Upper lobe of right lung (tissue), 1 donor: ENCODE measurements at regions not wholly inside any gene's neighbourhood (a gene's known extent, or its start where the extent isn't known, plus 50 kb on each side); places are given as distances from the start of the nearest gene placed in this dataset.

Source experiments
- ATAC-seq: fragments of 200-7000 bp; cut with Tn5 transposase; one replicate; pipeline ENCODE4 v1.9.1; 2020; ENCODE audit warnings: mild to moderate bottlenecking, moderate library complexity
- DNase-seq: peaks from one replicate; pipeline ENCODE4 v3.0.0-alpha.2; 2020
- H3K27ac ChIP-seq: fragments of 200-600 bp; one replicate; pipeline ENCODE4 v1.8.0; 2022
- H3K27me3 ChIP-seq: fragments of 200-600 bp; one replicate; pipeline ENCODE4 v1.8.0; 2022; ENCODE audit warnings: mild to moderate bottlenecking
- H3K36me3 ChIP-seq: fragments of 200-600 bp; one replicate; pipeline ENCODE4 v1.8.0; 2022
- H3K4me1 ChIP-seq: fragments of 200-600 bp; one replicate; pipeline ENCODE4 v1.8.0; 2022
- H3K4me3 ChIP-seq: fragments of 200-600 bp; one replicate; pipeline ENCODE4 v1.8.0; 2022; ENCODE audit warnings: mild to moderate bottlenecking
- H3K9me3 ChIP-seq: fragments of 200-600 bp; one replicate; pipeline ENCODE4 v1.8.0; 2022
- intact Hi-C: fragments of 100-400 bp; cut with DNase I; formaldehyde crosslinking; loops from one replicate; pipeline ENCODE4 v1.11.0; 2022
- TF ChIP-seq, protein P1 (sequence below): fragments of 200-600 bp; IDR thresholded peaks from one replicate; pipeline ENCODE4 v1.8.0; 2022; ENCODE audit warnings: antibody characterized with exemption
- donor health status: DM: no; HTN: yes; CAD: no; lungs with severe emphysema.

GRCh38 chr4:183586824-183587223, 72.2 kb downstream of the RWDD4 start:
- H3K4me1 ChIP-seq, result no peaks in the 10 kb centered on the region
- no peaks in the 10 kb centered on the region for H3K27me3 ChIP-seq
- no peak overlapping the region for H3K27ac ChIP-seq
- intact Hi-C loops, result no loop called here
- H3K9me3 ChIP-seq, result no peaks in the 10 kb centered on the region
- H3K36me3 ChIP-seq, result no peaks in the 10 kb centered on the region
- TF ChIP-seq, protein P1, sequence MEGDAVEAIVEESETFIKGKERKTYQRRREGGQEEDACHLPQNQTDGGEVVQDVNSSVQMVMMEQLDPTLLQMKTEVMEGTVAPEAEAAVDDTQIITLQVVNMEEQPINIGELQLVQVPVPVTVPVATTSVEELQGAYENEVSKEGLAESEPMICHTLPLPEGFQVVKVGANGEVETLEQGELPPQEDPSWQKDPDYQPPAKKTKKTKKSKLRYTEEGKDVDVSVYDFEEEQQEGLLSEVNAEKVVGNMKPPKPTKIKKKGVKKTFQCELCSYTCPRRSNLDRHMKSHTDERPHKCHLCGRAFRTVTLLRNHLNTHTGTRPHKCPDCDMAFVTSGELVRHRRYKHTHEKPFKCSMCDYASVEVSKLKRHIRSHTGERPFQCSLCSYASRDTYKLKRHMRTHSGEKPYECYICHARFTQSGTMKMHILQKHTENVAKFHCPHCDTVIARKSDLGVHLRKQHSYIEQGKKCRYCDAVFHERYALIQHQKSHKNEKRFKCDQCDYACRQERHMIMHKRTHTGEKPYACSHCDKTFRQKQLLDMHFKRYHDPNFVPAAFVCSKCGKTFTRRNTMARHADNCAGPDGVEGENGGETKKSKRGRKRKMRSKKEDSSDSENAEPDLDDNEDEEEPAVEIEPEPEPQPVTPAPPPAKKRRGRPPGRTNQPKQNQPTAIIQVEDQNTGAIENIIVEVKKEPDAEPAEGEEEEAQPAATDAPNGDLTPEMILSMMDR, result no peak
- ATAC-seq, result no peak
- H3K4me3 ChIP-seq, result no peak overlapping the region
- DNase-seq, result no peak

GRCh38 chr4:183588169-183588675, 70.8 kb downstream of the RWDD4 start:
- Histone ChIP-seq H3K36me3 (no peaks in the 10 kb centered on the region), H3K9me3 (no peaks in the 10 kb centered on the region), H3K4me3 (peak overlapping the region; percentile 20), H3K4me1 (no peaks in the 10 kb centered on the region), H3K27me3 (no peaks in the 10 kb centered on the region), H3K27ac (peak overlapping the region; percentile 15)
- TF ChIP-seq, protein P1, result no peak
- intact Hi-C loops, result no loop called here
- DNase-seq (no peak), ATAC-seq (peak; percentile 72)

DNA sequence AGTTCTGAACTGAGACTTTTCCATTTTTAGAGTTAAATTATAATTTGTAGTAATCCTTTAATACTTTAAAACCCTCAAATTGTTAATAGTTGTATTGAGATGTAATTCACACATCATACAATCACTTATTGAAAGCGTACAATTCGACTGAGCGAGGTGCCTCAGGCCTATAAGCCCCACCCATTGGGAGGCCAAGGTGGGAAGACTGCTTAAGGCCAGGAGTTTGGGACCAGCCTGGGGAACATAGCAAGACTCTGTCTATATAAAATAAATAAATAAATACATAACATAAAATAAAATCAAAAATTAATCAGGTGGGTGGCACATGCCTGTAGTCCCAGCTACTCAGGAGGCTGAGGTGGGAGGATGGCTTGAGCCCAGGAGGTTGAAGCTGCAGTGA, 70.3 kb downstream of the RWDD4 start:
- no peaks in the 10 kb centered on the region for H3K36me3 ChIP-seq
- no peaks in the 10 kb centered on the region for H3K27me3 ChIP-seq
- no peaks in the 10 kb centered on the region for H3K4me1 ChIP-seq
- TF ChIP-seq, protein P1, result no peak
- no peak for ATAC-seq
- DNase-seq, result no peak
- no peak overlapping the region for H3K27ac ChIP-seq
- no peaks in the 10 kb centered on the region for H3K9me3 ChIP-seq
- H3K4me3 ChIP-seq, result no peak overlapping the region
- intact Hi-C loops, result no loop called here

DNA sequence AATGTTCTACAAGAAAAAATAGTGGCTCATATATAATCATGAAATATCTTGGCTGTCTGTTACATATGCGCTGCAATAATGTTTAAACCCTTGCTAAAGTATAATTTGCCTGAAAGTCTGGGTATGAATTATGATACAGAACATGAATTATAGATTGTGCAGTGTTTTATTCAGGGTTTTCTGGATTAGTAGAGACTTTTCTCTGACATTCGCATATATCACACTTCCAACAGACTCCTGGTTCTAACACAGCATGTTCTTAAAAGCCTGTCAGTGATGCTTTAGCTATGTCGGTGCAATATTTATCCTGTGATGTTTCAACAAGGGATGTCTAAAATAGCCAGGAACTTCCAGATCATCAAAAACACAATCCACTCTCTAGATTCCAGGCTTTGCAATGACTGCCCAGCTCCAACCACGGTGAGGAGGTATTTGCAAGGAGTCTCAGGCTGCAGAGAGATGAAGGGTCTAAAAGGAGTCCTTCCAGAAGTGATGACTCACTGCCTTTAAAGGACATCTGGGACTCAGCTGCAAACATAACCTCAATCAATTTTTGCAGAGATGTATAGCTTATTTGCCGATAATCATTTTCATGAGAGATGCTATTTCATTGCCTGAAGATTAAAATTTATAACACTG, 69.4 kb downstream of the RWDD4 start:
- H3K27me3 ChIP-seq, result no peaks in the 10 kb centered on the region
- TF ChIP-seq, protein P1, result no peak
- H3K4me1 ChIP-seq, result no peaks in the 10 kb centered on the region
- intact Hi-C loops, result no loop called here
- H3K27ac ChIP-seq, result no peak overlapping the region
- H3K4me3 ChIP-seq, result no peak overlapping the region
- no peaks in the 10 kb centered on the region for H3K36me3 ChIP-seq
- no peak for ATAC-seq
- H3K9me3 ChIP-seq, result no peaks in the 10 kb centered on the region
- no peak for DNase-seq
